ENCODE measurements at regions not wholly inside any gene's neighbourhood (a gene's known extent, or its start where the extent isn't known, plus 50 kb on each side); places are given as distances from the start of the nearest gene placed in this dataset.
A peak's percentile ranks its signal among the peaks of the same experiment; 100 is the strongest.
"Not testable (repeated sequence)": the region's sequence is repeated elsewhere in the genome, so short reads cannot be mapped to it uniquely, and the experiment has no call there.

GRCh38 chr3:137121704-137122314, 164.0 kb downstream of the IL20RB start:
- peak in 1 of 2 experiments; percentile 11 for DNase-seq

GRCh38 chr3:137131081-137131480, 173.3 kb downstream of the IL20RB start:
- no peak for DNase-seq

GRCh38 chr3:137134431-137134830, 176.6 kb downstream of the IL20RB start:
- DNase-seq, result no peak

- no peak for DNase-seq
These were observed 190.6 kb downstream of the IL20RB start for GRCh38 chr3:137148406-137148805.

GRCh38 chr3:137148917-137149316, 191.1 kb downstream of the IL20RB start:
- no peak for DNase-seq

- no peak for DNase-seq
These were observed 193.0 kb downstream of the IL20RB start for GRCh38 chr3:137150825-137151224.

GRCh38 chr3:137153046-137153445, 195.3 kb downstream of the IL20RB start:
- DNase-seq, result not testable (repeated sequence)

- no peak for DNase-seq
These were observed 205.6 kb downstream of the IL20RB start for GRCh38 chr3:137163241-137163871.

- DNase-seq, result no peak
These were observed 206.2 kb downstream of the IL20RB start for GRCh38 chr3:137163958-137164357.

- DNase-seq, result no peak
These were observed 207.5 kb downstream of the IL20RB start for GRCh38 chr3:137165117-137165806.

- DNase-seq, result no peak
These were observed 214.2 kb downstream of the IL20RB start for GRCh38 chr3:137171834-137172603.

- no peak for DNase-seq
These were observed 214.9 kb downstream of the IL20RB start for GRCh38 chr3:137172728-137173127.

- no peak for DNase-seq
These were observed 216.7 kb downstream of the IL20RB start for GRCh38 chr3:137174514-137174913.

- no peak for DNase-seq
These were observed 222.4 kb downstream of the IL20RB start for GRCh38 chr3:137180220-137180619.

GRCh38 chr3:137191133-137191923, 233.5 kb downstream of the IL20RB start:
- no peak for DNase-seq

GRCh38 chr3:137191951-137192350, 234.2 kb downstream of the IL20RB start:
- DNase-seq, result no peak

GRCh38 chr3:137194301-137194700, 236.5 kb downstream of the IL20RB start:
- no peak for DNase-seq

GRCh38 chr3:137198374-137198773, 240.6 kb downstream of the IL20RB start:
- not testable (repeated sequence) for DNase-seq

- no peak for DNase-seq
These were observed 241.9 kb downstream of the IL20RB start for GRCh38 chr3:137199678-137200077.

- DNase-seq, result no peak
These were observed 243.3 kb downstream of the IL20RB start for GRCh38 chr3:137201066-137201465.

- no peak for DNase-seq
These were observed 245.2 kb downstream of the IL20RB start for GRCh38 chr3:137202941-137203340.

- DNase-seq, result no peak
These were observed 246.6 kb downstream of the IL20RB start for GRCh38 chr3:137204409-137204808.
